ENCODE measurements at regions not wholly inside any gene's neighbourhood (a gene's known extent, or its start where the extent isn't known, plus 50 kb on each side); places are given as distances from the start of the nearest gene placed in this dataset.

DNA sequence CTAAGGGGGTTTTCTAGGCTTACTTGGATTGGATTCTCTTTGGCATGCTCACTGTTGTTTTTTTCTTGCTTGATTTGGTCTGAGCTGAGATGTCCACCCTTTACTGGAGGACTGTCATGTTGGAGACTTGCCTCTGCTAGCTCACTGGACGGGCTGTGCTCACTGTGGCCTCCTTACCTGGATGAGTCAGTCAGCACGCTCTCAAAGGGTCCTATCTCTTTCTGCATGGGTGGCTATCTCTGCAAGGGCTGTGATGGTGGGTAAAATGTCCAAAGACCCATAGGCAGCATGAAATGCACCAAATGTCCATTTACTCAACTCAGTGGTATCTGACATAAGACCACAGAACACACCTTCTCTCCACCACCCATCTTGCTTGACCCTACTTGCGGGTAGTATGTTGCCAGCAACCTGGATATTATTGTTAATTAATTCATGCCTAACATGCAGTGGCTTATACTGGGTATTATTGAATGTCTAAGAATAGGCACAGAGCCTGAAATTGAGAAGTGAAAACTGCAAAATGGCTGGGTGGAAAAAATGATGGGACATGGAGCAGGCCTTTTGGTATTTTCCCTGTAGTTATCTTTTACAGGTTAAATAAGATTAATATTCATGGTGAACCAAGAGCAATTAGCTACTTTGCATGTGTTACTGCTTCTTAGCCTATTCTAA lies 68.9 kb upstream of the TLE1 start:
- TF ChIP-seq, protein P1, sequence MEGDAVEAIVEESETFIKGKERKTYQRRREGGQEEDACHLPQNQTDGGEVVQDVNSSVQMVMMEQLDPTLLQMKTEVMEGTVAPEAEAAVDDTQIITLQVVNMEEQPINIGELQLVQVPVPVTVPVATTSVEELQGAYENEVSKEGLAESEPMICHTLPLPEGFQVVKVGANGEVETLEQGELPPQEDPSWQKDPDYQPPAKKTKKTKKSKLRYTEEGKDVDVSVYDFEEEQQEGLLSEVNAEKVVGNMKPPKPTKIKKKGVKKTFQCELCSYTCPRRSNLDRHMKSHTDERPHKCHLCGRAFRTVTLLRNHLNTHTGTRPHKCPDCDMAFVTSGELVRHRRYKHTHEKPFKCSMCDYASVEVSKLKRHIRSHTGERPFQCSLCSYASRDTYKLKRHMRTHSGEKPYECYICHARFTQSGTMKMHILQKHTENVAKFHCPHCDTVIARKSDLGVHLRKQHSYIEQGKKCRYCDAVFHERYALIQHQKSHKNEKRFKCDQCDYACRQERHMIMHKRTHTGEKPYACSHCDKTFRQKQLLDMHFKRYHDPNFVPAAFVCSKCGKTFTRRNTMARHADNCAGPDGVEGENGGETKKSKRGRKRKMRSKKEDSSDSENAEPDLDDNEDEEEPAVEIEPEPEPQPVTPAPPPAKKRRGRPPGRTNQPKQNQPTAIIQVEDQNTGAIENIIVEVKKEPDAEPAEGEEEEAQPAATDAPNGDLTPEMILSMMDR (IDR thresholded peaks at IDR 0.05), result no peak
- TF ChIP-seq POLR2A (IDR thresholded peaks at IDR 0.05), result no peak
